HG03175 (cell line): ENCODE measurements at regions not wholly inside any gene's neighbourhood (a gene's known extent, or its start where the extent isn't known, plus 50 kb on each side); places are given as distances from the start of the nearest gene placed in this dataset.
"Not testable (repeated sequence)": the region's sequence is repeated elsewhere in the genome, so short reads cannot be mapped to it uniquely, and the experiment has no call there.

Experiments
- ATAC-seq: cut with Tn5 transposase; IDR thresholded peaks from one replicate; pipeline ENCODE4 v1.9.1; 2021; ENCODE audit warnings: mild to moderate bottlenecking, moderate library complexity; ENCODE audit not compliant: unreplicated experiment

DNA sequence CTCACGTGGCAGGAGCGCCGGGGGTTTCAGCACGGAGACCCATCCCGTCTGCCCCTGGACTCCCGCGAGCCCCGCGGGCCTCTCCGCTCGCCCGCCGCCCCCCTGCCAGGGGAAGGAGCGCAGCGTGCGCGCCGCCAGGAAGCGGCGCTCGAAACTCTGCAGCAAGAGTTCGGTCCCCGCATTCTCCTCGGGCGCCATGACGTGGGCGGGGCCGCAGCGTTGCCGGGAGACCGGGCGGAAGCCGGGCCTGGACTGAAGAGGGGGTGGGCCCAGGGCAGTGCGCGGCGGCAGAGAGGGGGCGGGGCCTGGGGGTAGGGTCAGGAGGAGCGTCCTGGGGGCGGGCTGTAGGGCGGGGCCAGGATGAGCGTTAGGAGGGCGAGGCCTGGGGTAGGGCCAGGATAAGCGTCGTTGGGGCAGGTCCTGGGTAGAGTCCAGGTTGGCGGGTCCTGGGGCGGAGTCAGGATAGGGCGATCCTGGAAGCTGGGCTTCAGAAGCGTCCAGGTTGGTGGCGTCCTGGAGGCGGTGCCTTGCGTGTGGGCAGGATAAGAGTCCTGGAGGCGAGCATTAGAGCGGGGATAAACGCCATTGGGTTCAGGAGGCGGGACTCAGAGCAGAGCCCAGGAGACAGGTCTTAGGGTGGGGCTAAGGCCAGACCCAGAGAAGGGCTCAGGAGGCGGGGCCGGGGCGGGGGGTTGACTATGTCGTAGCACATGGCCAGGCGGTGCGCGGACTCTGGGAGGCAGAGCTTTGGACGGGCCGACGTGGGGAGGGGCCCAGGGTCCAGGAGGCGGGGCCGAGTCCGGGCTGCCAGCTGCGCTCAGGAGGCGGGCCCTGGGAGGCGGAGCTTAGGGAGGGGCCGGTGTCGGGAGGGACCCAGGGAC, 229.0 kb upstream of the FRG2C start:
- ATAC-seq: peak; percentile 100

- not testable (repeated sequence) for ATAC-seq
Observed at GRCh38 chr3:75435794-75436400, 228.2 kb upstream of the FRG2C start.

- not testable (repeated sequence) for ATAC-seq
Observed at GRCh38 chr3:75440986-75441385, 223.1 kb upstream of the FRG2C start.

DNA sequence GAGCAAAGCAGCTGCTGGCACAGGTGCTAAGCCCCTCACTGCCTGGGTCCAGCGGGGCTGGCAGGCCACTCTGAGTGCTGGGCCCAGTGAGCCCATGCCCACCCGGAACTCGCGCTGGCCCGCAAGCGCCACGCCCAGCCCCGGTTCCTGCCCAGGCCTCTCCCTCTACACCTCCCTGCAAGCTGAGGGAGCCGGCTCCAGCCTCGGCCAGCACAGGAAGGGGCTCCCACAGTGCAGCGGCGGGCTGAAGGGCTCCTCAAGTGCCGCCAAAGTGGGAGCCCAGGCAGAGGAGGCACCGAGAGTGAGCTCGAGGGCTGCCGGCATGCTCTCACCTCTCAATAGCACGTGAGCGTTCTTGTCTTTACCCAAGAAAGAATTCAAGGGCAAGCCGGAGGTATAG, 219.5 kb upstream of the FRG2C start:
- ATAC-seq: not testable (repeated sequence)

DNA sequence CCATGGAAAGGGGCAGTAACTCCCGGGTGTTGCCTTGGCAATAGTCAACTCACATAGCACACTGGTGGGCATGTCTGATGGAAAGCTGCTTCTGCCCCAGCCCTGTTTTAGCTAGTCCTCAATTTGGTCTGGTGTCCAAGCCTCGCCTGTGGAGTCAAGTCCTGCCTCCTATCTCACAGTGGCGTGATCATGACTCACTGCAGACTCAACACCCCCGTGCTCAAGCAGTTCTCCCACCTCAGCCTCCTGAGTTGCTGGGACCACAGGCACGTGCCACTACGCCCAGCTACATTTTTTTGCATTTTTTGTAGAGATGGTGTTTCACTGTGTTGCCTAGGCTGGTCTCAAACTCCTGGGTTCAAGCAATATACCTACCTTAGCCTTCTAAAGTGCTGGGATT, 218.9 kb upstream of the FRG2C start:
- not testable (repeated sequence) for ATAC-seq

GRCh38 chr3:75446948-75447347, 217.2 kb upstream of the FRG2C start:
- not testable (repeated sequence) for ATAC-seq

- not testable (repeated sequence) for ATAC-seq
Observed at GRCh38 chr3:75453328-75453727, 210.8 kb upstream of the FRG2C start.

DNA sequence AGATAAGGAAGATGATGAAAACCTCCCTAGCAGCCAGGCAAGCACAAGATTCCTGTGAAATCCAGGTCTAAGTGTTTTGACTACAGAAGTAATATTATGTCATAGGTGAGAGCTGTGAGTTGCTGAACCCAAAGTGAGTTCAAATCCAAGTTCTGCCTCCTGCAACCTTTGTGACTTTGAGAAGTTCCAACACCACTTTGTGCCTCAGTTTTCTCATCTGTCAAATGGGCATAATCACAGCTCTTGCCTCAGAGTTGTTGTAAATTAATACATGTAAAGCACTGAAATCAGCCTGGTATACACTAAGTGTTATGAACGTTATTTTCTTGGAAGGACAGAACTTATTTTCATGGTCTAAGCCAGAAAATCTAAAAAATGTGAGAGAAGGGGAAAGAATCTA, 210.3 kb upstream of the FRG2C start:
- ATAC-seq: not testable (repeated sequence)

DNA sequence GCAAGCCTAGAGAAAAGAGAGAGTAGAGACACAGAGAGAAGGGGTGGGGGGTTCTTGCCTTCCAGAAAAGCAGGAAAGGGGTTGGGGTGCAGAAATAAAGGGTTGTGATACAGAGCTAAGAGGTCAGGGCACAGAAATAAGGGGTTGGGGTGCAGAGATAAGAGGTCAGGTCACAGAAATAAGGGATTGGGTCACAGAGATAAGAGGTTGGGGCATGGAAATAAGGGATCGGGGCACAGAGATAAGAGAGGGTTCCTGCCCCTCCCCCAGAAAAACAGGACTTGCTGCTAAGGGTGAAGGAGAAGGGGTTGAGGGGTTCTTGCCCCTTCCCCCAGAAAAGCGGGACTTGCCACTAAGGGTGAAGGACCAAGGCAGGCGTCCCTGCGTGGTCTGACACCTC, 189.6 kb upstream of the FRG2C start:
- ATAC-seq: not testable (repeated sequence)

DNA sequence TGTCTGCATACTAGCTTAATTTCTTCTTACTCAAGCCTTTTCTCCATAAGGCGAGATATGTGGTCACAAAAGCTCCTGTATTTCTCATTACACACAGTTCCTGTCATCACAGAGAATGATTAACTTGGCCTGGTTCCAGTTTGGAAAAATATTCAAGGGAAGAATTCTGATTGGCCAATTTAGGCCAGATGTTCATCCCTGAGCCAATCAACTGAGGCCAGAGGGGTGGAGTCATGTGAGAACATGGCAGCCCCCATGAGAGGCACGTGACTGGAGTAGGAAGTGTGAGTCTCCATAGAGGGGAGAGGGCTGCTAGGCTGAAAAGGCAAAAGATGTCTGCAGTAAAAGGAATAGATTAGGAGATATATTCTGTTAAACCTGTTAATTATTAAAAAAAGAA, 167.5 kb upstream of the FRG2C start:
- not testable (repeated sequence) for ATAC-seq

DNA sequence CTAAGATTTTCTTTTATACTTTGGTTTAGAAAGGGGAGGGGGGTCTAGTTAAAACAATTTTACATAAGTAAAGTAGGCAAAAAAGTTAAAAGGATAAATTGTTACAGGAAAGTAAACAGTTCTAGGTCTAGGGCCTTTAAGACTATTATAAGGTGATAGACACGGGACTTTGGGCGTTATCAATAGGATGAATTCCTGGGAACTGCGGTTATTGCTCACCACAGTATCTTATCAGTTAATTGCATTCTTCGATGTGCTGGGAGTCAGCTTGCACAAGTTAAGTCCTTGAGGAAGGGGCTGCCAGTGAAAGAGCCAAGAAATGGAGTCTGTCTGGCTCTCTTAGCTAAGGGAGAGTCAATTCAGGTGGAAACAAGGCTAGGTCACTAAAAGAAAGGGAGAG, 163.8 kb upstream of the FRG2C start:
- ATAC-seq: not testable (repeated sequence)

- not testable (repeated sequence) for ATAC-seq
Observed at GRCh38 chr3:75502171-75502570, 162.0 kb upstream of the FRG2C start.

- not testable (repeated sequence) for ATAC-seq
Observed at GRCh38 chr3:75502769-75503756, 161.1 kb upstream of the FRG2C start.

- ATAC-seq: no peak
Observed at GRCh38 chr3:75506603-75507002, 157.5 kb upstream of the FRG2C start.

DNA sequence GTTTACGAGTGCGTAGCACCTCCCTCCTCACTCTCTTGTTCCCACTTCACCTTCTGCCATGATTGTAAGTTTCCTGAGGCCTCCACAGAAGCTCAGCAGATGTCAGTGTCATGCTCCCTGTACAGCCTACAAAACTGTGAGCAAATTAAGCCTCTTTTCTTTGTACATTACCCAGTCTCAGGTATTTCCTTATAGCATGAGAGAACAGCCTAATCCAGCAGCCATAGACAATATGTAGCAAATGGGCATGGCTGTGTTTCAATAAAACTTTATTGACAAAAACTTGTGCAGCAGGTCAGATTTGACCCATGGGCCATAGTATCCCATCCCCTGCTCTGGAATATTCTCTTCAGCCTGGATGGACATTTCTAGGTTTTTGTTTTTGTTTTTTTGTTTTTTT, 156.2 kb upstream of the FRG2C start:
- ATAC-seq: not testable (repeated sequence)

DNA sequence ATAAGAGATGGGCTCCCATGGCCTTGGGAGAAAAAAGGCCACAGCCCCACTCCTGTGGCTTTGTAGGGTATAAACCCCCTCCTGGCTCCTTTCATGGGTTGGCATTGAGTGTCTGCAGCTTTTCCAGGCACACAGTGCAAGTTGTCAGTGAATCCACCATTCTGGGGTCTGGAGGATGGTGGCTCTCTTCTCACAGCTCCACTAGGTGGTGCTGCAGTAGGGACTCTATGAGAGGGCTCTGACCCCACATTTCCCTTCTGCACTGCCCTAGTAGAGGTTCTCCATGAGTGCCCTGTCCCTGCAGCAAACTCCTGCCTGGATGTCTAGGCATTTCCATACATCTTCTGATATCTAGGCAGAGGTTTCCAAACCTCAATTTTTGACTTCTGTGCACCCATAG, 136.5 kb upstream of the FRG2C start:
- not testable (repeated sequence) for ATAC-seq

GRCh38 chr3:75552095-75552494, 112.0 kb upstream of the FRG2C start:
- ATAC-seq: not testable (repeated sequence)

- ATAC-seq: not testable (repeated sequence)
Observed at GRCh38 chr3:75564427-75564826, 99.7 kb upstream of the FRG2C start.

GRCh38 chr3:75572303-75572702, 91.8 kb upstream of the FRG2C start:
- ATAC-seq: not testable (repeated sequence)

GRCh38 chr3:75579091-75579490, 85.0 kb upstream of the FRG2C start:
- ATAC-seq: not testable (repeated sequence)

DNA sequence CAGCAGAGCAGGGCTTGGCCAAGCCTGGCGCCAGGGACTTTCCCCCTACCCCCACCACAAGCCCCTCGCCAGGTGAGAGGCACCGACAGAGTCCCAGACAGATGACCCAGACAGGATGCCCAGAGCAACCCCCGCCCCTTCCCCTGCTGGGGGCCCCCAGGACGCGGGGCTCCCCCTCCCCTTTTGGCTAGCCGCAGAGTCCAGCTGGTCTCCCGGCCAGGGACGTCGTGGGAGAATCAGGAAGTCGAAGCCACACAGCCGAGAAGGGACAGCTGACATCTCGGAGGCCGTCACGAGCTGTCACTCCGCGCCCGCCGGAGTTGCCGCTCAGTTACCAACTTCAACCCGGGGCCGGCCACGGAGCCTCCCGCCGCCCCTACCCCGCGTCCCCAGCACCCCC, 84.6 kb upstream of the FRG2C start:
- not testable (repeated sequence) for ATAC-seq
